ENCODE measurements at regions not wholly inside any gene's neighbourhood (a gene's known extent, or its start where the extent isn't known, plus 50 kb on each side); places are given as distances from the start of the nearest gene placed in this dataset.

- TF ChIP-seq CTCF (IDR thresholded peaks at IDR 0.05; ENCODE audit: low read depth, low read length, poor library complexity, severe bottlenecking) = no peak
- TF ChIP-seq EZH2phosphoT487 (IDR thresholded peaks at IDR 0.05; ENCODE audit: borderline replicate concordance, low read length) = no peak
These were observed 98.7 kb downstream of the COPS8 start for GRCh38 chr2:237184192-237184918.
